Right lobe of liver (tissue), 4 donors: ENCODE measurements at regions not wholly inside any gene's neighbourhood (a gene's known extent, or its start where the extent isn't known, plus 50 kb on each side); places are given as distances from the start of the nearest gene placed in this dataset.

Experiments used
- POLR2A ChIP-seq: fragments of 450-650 bp; IDR thresholded peaks from one replicate; pipeline ENCODE4 v1.6.1; 2017; ENCODE audit warnings: antibody characterized with exemption, mild to moderate bottlenecking
- TF ChIP-seq, protein P1 (sequence below), 4 donors: fragments of 200-600 bp in 3 of 4; fragments of 450-650 bp in 1 of 4; IDR thresholded peaks; one replicate each; pipeline versions ENCODE4 v1.5.1 to v1.8.0; 2016 to 2022; ENCODE audit warnings: antibody characterized with exemption in 4 of 4, mild to moderate bottlenecking in 2 of 4
- donor health status: DM: no; HTN: no; CAD: no.
- donor health status: DM: no; HTN: no; CAD: no.
- donor health status: DM: no; HTN: yes; CAD: no.

DNA sequence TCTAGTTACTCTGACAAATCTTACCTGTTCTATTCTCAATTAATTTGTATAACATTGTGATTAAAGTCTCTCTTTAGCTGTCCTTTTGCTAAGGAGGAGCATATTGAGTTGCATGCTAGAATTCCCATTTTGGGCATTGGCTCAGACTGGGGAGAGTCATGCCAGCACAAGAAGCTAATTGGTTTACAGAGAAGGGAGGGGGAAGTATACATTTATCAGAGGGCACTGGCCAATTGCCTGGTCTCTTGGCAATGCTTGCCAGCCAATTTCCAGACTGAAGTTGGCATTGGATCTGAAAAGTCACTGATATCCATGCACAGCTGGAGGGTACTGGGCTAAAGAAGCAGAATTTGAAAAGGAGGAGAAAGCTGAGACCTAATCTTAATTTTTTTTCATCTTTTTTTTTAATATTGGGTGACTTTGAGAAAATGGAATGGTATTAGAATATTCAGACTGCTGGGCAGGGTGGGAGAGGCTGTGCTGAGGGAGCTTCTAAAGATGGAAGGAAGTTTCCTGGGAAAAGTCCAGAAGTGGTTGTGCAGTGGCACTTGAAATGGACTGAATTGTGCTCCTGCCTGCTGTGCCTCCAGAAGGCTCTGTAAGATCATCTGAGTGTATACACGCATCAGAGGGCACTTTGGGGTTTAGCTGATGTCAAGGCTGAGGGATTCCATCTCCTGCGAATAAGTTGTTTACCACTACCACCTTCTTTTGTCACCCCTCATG, 365.2 kb upstream of the DPH6 start:
- no peak for TF ChIP-seq POLR2A
- TF ChIP-seq, protein P1, sequence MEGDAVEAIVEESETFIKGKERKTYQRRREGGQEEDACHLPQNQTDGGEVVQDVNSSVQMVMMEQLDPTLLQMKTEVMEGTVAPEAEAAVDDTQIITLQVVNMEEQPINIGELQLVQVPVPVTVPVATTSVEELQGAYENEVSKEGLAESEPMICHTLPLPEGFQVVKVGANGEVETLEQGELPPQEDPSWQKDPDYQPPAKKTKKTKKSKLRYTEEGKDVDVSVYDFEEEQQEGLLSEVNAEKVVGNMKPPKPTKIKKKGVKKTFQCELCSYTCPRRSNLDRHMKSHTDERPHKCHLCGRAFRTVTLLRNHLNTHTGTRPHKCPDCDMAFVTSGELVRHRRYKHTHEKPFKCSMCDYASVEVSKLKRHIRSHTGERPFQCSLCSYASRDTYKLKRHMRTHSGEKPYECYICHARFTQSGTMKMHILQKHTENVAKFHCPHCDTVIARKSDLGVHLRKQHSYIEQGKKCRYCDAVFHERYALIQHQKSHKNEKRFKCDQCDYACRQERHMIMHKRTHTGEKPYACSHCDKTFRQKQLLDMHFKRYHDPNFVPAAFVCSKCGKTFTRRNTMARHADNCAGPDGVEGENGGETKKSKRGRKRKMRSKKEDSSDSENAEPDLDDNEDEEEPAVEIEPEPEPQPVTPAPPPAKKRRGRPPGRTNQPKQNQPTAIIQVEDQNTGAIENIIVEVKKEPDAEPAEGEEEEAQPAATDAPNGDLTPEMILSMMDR (IDR thresholded peaks at IDR 0.05) = no peak
